Liver (tissue), 7 donors: ENCODE measurements at regions not wholly inside any gene's neighbourhood (a gene's known extent, or its start where the extent isn't known, plus 50 kb on each side); places are given as distances from the start of the nearest gene placed in this dataset.
"Not testable (repeated sequence)": the region's sequence is repeated elsewhere in the genome, so short reads cannot be mapped to it uniquely, and the experiment has no call there.

Source experiments
- DNase-seq: peaks from one replicate; pipeline ENCODE4 v3.0.0-alpha.2; 2017; ENCODE audit warnings: low spot score
- H3K27ac ChIP-seq, 2 donors: one replicate each; pipeline ENCODE4 v1.7.0; 2013; ENCODE audit warnings: inconsistent platforms in 2 of 2, low read length in 2 of 2, control low read depth in 1 of 2, low read depth in 1 of 2, mild to moderate bottlenecking in 1 of 2
- H3K27me3 ChIP-seq, 4 donors: one replicate each; pipeline versions ENCODE4 v1.6.1 to v1.7.0; 2013; ENCODE audit warnings: low read length in 3 of 4, inconsistent platforms in 1 of 4, mild to moderate bottlenecking in 1 of 4, moderate library complexity in 1 of 4; ENCODE audit not compliant: control insufficient read depth in 4 of 4, insufficient read depth in 4 of 4
- H3K36me3 ChIP-seq, 4 donors: one replicate each; pipeline versions ENCODE4 v1.6.1 to v1.7.0; 2013; ENCODE audit warnings: low read length in 3 of 4, mild to moderate bottlenecking in 3 of 4, low read depth in 1 of 4, moderate library complexity in 1 of 4; ENCODE audit not compliant: control insufficient read depth in 4 of 4, insufficient read depth in 3 of 4
- H3K4me1 ChIP-seq, 4 donors: one replicate each; pipeline versions ENCODE4 v1.6.1 to v1.7.0; 2013; ENCODE audit warnings: low read length in 3 of 4, mild to moderate bottlenecking in 3 of 4, moderate library complexity in 1 of 4; ENCODE audit not compliant: control insufficient read depth in 4 of 4, insufficient read depth in 4 of 4
- H3K4me3 ChIP-seq, 3 donors: one replicate each; pipeline versions ENCODE4 v1.6.1 to v1.7.0; 2013; ENCODE audit warnings: low read length in 3 of 3, control low read depth in 1 of 3, low read depth in 1 of 3, mild to moderate bottlenecking in 1 of 3
- H3K9ac ChIP-seq, 2 donors: one replicate each; pipeline ENCODE4 v1.7.0; 2013; ENCODE audit warnings: low read length in 2 of 2, mild to moderate bottlenecking in 2 of 2, moderate library complexity in 2 of 2, control low read depth in 1 of 2, low read depth in 1 of 2
- H3K9me3 ChIP-seq, 4 donors: one replicate each; pipeline versions ENCODE4 v1.6.1 to v1.7.0; 2013; ENCODE audit warnings: low read length in 3 of 4; ENCODE audit not compliant: control insufficient read depth in 4 of 4
- EGR1 ChIP-seq, 2 donors: IDR thresholded peaks; 2 replicates each; pipeline ENCODE4 v1.6.1; 2016 to 2018; ENCODE audit warnings: antibody characterized with exemption in 2 of 2, low read depth in 2 of 2
- FOXA1 ChIP-seq: IDR thresholded peaks from 2 replicates; pipeline ENCODE4 v1.6.1; 2016; ENCODE audit warnings: antibody characterized with exemption
- FOXA2 ChIP-seq: IDR thresholded peaks from 2 replicates; pipeline ENCODE4 v1.6.1; 2016; ENCODE audit warnings: antibody characterized with exemption
- GABPA ChIP-seq, 2 donors: IDR thresholded peaks in 1 of 2; conservative IDR thresholded peaks in 1 of 2; 2 replicates each; pipeline ENCODE4 v1.6.1; 2016; ENCODE audit warnings: antibody characterized with exemption in 2 of 2, mild to moderate bottlenecking in 1 of 2, moderate library complexity in 1 of 2
- HNF4A ChIP-seq, 2 donors: conservative IDR thresholded peaks; 2 replicates each; pipeline ENCODE4 v1.6.1; 2016; ENCODE audit warnings: antibody characterized with exemption in 2 of 2, mild to moderate bottlenecking in 2 of 2
- HNF4G ChIP-seq: IDR thresholded peaks from 2 replicates; pipeline ENCODE4 v1.6.1; 2016; ENCODE audit warnings: antibody characterized with exemption
- JUND ChIP-seq, 2 donors: IDR thresholded peaks; 2 replicates each; pipeline ENCODE4 v1.6.1; 2016; ENCODE audit warnings: antibody characterized with exemption in 2 of 2
- NR2F2 ChIP-seq: IDR thresholded peaks from 2 replicates; pipeline ENCODE4 v1.6.1; 2016; ENCODE audit warnings: antibody characterized with exemption
- RAD21 ChIP-seq, 2 donors: IDR thresholded peaks; 2 replicates each; pipeline ENCODE4 v1.6.1; 2016; ENCODE audit warnings: antibody characterized with exemption in 2 of 2, mild to moderate bottlenecking in 2 of 2
- SP1 ChIP-seq: IDR thresholded peaks from 2 replicates; pipeline ENCODE4 v1.6.1; 2018; ENCODE audit warnings: antibody characterized with exemption, mild to moderate bottlenecking
- TAF1 ChIP-seq: conservative IDR thresholded peaks from 2 replicates; pipeline ENCODE4 v1.6.1; 2016; ENCODE audit warnings: antibody characterized with exemption, mild to moderate bottlenecking
- YY1 ChIP-seq: IDR thresholded peaks from 2 replicates; pipeline ENCODE4 v1.6.1; 2016; ENCODE audit warnings: antibody characterized with exemption, mild to moderate bottlenecking
- WGBS: extraction: QIAGEN DNeasy Blood & Tissue Kit; methylation state at CpG from one replicate; pipeline ENCODE4 v1.1.7; 2013; 5-methylcytosine and 5-hydroxymethylcytosine counted together
- TF ChIP-seq, protein P1 (sequence below): IDR thresholded peaks from 2 replicates; pipeline ENCODE4 v1.6.1; 2016; ENCODE audit warnings: antibody characterized with exemption
- TF ChIP-seq, protein P2 (sequence below): IDR thresholded peaks from 2 replicates; pipeline ENCODE4 v1.6.1; 2016; ENCODE audit warnings: antibody characterized with exemption
- TF ChIP-seq, protein P3 (sequence below): IDR thresholded peaks from 2 replicates; pipeline ENCODE4 v1.6.1; 2016; ENCODE audit warnings: antibody characterized with exemption, mild to moderate bottlenecking
- TF ChIP-seq, protein P4 (sequence below): IDR thresholded peaks from 2 replicates; pipeline ENCODE4 v1.6.1; 2016; ENCODE audit warnings: antibody characterized with exemption
- donor health status: healthy.
- donor health status: healthy.
- donor health status: healthy.
- donor health status: healthy.

DNA sequence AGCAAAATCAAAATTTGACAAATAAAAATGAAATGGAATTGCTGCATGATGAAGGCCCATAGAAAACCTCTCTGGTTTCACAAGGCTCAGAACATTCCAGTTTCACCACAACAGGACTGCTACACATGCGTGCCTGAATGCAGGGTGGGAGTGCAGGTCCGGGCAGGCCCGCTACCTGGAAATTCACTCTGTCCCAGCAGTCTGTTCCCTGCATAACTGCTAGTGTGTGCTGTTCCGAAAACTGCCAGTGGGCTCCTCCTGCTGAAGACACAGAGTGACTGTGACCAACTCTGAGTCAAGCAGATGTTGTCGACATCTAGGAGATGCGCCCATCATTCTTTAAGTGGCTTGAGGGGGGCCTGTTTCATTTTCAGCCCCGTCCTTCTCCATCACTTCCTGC lies 284.8 kb upstream of the MAF start:
- Histone ChIP-seq H3K4me3 (no peak overlapping the region), H3K27me3 (no peaks in the 10 kb centered on the region), H3K9me3 (no peaks in the 10 kb centered on the region), H3K4me1 (no peaks in the 10 kb centered on the region), H3K9ac (no peak overlapping the region), H3K36me3 (no peaks in the 10 kb centered on the region), H3K27ac (no peak overlapping the region)
- WGBS, result 95% methylated on average over 7 of the region's 7 CpGs
- no peak for DNase-seq
- TF ChIP-seq, protein P1, sequence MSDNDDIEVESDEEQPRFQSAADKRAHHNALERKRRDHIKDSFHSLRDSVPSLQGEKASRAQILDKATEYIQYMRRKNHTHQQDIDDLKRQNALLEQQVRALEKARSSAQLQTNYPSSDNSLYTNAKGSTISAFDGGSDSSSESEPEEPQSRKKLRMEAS, result no peak
- TF ChIP-seq, protein P2, sequence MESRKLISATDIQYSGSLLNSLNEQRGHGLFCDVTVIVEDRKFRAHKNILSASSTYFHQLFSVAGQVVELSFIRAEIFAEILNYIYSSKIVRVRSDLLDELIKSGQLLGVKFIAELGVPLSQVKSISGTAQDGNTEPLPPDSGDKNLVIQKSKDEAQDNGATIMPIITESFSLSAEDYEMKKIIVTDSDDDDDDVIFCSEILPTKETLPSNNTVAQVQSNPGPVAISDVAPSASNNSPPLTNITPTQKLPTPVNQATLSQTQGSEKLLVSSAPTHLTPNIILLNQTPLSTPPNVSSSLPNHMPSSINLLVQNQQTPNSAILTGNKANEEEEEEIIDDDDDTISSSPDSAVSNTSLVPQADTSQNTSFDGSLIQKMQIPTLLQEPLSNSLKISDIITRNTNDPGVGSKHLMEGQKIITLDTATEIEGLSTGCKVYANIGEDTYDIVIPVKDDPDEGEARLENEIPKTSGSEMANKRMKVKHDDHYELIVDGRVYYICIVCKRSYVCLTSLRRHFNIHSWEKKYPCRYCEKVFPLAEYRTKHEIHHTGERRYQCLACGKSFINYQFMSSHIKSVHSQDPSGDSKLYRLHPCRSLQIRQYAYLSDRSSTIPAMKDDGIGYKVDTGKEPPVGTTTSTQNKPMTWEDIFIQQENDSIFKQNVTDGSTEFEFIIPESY, result no peak

DNA sequence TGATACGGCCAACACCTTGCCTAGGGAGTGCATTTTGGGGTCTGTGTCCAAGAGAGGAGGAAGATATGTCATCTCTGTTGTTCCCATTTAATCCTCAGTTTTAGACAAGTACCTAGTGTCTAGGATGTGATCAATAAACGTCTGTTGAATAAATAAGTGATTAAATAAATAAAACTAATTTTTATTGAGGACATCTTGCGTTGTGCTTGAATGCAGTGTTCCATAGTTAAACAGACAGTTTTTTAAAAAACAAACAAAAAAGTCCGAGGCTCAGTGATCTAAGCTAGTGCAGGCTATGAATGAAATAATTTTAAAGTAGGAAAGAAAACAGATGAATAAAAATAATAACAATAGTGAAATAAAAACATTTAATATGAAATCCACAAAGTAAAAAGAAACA lies 283.0 kb upstream of the MAF start:
- Histone ChIP-seq H3K27me3 (no peaks in the 10 kb centered on the region), H3K9ac (no peak overlapping the region), H3K4me3 (no peak overlapping the region), H3K9me3 (no peaks in the 10 kb centered on the region), H3K36me3 (no peaks in the 10 kb centered on the region), H3K4me1 (no peaks in the 10 kb centered on the region), H3K27ac (no peak overlapping the region)
- no peak for DNase-seq
- TF ChIP-seq FOXA1 (no peak), EGR1 (IDR thresholded peaks at IDR 0.05; ENCODE audit: low read depth in 2 of 2) (no peak), HNF4G (no peak), NR2F2 (no peak), JUND (IDR thresholded peaks at IDR 0.05) (no peak), HNF4A (conservative IDR thresholded peaks at IDR 0.05) (no peak)
- TF ChIP-seq, protein P3, sequence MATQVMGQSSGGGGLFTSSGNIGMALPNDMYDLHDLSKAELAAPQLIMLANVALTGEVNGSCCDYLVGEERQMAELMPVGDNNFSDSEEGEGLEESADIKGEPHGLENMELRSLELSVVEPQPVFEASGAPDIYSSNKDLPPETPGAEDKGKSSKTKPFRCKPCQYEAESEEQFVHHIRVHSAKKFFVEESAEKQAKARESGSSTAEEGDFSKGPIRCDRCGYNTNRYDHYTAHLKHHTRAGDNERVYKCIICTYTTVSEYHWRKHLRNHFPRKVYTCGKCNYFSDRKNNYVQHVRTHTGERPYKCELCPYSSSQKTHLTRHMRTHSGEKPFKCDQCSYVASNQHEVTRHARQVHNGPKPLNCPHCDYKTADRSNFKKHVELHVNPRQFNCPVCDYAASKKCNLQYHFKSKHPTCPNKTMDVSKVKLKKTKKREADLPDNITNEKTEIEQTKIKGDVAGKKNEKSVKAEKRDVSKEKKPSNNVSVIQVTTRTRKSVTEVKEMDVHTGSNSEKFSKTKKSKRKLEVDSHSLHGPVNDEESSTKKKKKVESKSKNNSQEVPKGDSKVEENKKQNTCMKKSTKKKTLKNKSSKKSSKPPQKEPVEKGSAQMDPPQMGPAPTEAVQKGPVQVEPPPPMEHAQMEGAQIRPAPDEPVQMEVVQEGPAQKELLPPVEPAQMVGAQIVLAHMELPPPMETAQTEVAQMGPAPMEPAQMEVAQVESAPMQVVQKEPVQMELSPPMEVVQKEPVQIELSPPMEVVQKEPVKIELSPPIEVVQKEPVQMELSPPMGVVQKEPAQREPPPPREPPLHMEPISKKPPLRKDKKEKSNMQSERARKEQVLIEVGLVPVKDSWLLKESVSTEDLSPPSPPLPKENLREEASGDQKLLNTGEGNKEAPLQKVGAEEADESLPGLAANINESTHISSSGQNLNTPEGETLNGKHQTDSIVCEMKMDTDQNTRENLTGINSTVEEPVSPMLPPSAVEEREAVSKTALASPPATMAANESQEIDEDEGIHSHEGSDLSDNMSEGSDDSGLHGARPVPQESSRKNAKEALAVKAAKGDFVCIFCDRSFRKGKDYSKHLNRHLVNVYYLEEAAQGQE, result no peak
- 50% methylated on average over 4 of the region's 4 CpGs for WGBS

DNA sequence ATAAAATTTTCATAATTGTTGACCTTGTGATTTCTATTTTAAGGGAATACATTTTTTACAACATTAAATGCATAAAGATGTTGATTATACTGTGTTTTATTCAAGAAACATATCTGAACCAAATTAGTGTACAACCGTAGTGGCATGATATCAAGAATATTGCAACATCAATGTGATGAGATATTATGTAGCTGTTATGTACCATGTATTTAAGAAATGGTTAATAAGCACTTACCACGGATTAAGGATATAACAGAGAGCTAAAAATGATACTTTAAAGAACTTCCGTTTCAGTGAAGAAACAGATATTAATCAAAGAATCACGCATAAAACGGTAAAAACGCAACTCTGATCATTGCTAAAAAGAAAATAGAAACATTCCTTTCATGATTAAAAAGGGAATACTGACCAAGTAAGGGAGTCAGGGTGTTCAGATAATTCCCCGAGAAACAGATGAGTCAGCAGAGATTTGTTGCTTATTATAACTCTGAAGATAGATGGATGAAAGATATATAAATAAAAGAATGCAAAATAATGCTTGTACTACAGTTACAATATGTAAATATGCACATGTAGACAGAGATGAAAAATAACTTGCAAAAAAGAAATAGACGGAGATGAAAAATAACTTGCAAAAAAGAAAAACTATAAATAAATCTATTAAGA lies 281.9 kb upstream of the MAF start:
- H3K36me3 ChIP-seq, result no peaks in the 10 kb centered on the region
- H3K4me1 ChIP-seq, result no peaks in the 10 kb centered on the region
- no peak for DNase-seq

DNA sequence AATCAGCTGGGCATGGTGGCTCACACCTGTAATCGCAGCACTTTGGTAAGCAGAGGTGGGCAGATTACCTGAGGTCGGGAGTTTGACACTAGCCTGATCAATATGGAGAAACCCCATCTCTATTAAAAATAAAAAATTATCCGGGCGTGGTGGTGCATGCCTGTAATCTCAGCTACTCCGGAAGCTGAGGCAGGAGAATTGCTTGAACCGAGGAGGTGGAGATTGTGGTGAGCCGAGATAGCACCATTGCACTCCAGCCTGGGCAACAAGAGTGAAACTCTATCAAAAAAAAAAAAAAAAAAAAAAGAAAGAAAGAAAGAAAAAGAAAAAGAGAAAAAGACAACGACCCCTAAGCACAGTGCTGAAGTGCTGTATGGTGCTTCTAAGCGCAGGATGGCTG lies 280.6 kb upstream of the MAF start:
- WGBS, result 84% methylated on average over 9 of the region's 9 CpGs
- not testable (repeated sequence) for H3K4me1 ChIP-seq, H3K27ac ChIP-seq, DNase-seq, H3K36me3 ChIP-seq, H3K9ac ChIP-seq, H3K9me3 ChIP-seq, H3K4me3 ChIP-seq, H3K27me3 ChIP-seq

More for the DNA sequence above, 281.9 kb upstream of the MAF start:
- WGBS, result 70% methylated on average over 8 of the region's 8 CpGs
- Histone ChIP-seq H3K9ac (no peak overlapping the region), H3K27ac (no peak overlapping the region), H3K4me3 (no peak overlapping the region), H3K27me3 (no peaks in the 10 kb centered on the region), H3K9me3 (no peaks in the 10 kb centered on the region)
- TF ChIP-seq, protein P1, result no peak
- no peak for TF ChIP-seq FOXA2
- no peak for TF ChIP-seq FOXA1
- no peak for TF ChIP-seq SP1
- TF ChIP-seq GABPA (IDR thresholded peaks at IDR 0.05 in 1 of 2, conservative IDR thresholded peaks at IDR 0.05 in 1 of 2), result no peak
- TF ChIP-seq YY1, result no peak
- no peak for TF ChIP-seq NR2F2
- no peak for TF ChIP-seq EGR1 (IDR thresholded peaks at IDR 0.05; ENCODE audit: low read depth in 2 of 2)
- TF ChIP-seq, protein P4, sequence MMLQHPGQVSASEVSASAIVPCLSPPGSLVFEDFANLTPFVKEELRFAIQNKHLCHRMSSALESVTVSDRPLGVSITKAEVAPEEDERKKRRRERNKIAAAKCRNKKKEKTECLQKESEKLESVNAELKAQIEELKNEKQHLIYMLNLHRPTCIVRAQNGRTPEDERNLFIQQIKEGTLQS, result no peak
- TF ChIP-seq TAF1, result no peak
- TF ChIP-seq RAD21 (IDR thresholded peaks at IDR 0.05), result no peak
- no peak for TF ChIP-seq HNF4A (conservative IDR thresholded peaks at IDR 0.05)
